Adrenal gland (tissue), 5 donors: ENCODE measurements at regions not wholly inside any gene's neighbourhood (a gene's known extent, or its start where the extent isn't known, plus 50 kb on each side); places are given as distances from the start of the nearest gene placed in this dataset.

Source experiments
- POLR2A ChIP-seq, 2 donors: fragments of 450-650 bp; IDR thresholded peaks; one replicate each; pipeline ENCODE4 v1.6.1; 2017; ENCODE audit warnings: antibody characterized with exemption in 2 of 2, mild to moderate bottlenecking in 2 of 2, moderate library complexity in 1 of 2
- TF ChIP-seq, protein P1 (sequence below), 6 experiments: fragments of 450-650 bp in 4 of 6; fragments of 200-600 bp in 2 of 6; sonication (generic) in 1 of 6; IDR thresholded peaks; 1 replicate in 5 of 6; 2 replicates in 1 of 6; pipeline versions ENCODE4 v1.5.1 to v1.8.0; 2016 to 2021; ENCODE audit warnings: antibody characterized with exemption in 6 of 6, mild to moderate bottlenecking in 2 of 6, moderate library complexity in 1 of 6
- donor health status: DM: no; HTN: no; CAD: no.

DNA sequence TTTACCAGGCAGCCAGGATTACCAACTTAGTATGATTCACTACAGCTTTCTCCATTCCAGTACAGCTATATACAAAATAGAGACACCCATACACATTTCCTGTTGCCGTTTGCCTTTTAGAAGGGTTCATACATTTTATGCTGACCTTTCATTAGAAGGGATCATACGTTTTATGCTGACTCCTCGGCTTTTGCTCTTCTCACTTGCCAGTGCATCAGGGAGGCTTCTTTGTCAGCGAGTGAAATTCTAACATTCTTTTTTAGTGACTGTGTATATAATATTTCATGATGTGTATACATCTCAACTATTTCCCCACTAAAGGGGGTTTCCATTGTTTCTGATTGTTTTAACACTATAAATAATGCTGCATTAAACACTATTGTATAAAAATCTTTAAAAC lies 552.6 kb downstream of the TRIML1 start:
- TF ChIP-seq, protein P1, sequence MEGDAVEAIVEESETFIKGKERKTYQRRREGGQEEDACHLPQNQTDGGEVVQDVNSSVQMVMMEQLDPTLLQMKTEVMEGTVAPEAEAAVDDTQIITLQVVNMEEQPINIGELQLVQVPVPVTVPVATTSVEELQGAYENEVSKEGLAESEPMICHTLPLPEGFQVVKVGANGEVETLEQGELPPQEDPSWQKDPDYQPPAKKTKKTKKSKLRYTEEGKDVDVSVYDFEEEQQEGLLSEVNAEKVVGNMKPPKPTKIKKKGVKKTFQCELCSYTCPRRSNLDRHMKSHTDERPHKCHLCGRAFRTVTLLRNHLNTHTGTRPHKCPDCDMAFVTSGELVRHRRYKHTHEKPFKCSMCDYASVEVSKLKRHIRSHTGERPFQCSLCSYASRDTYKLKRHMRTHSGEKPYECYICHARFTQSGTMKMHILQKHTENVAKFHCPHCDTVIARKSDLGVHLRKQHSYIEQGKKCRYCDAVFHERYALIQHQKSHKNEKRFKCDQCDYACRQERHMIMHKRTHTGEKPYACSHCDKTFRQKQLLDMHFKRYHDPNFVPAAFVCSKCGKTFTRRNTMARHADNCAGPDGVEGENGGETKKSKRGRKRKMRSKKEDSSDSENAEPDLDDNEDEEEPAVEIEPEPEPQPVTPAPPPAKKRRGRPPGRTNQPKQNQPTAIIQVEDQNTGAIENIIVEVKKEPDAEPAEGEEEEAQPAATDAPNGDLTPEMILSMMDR (IDR thresholded peaks at IDR 0.05), result no peak
- TF ChIP-seq POLR2A (IDR thresholded peaks at IDR 0.05), result no peak
